Stimulated activated CD8-positive, alpha-beta memory T cell treated with anti-CD3 and anti-CD28 coated beads, Interleukin-12 subunit alpha, Interleukin-12 subunit beta, amount 100 ng/mL, for 24 hours (primary cell): ENCODE measurements at regions not wholly inside any gene's neighbourhood (a gene's known extent, or its start where the extent isn't known, plus 50 kb on each side); places are given as distances from the start of the nearest gene placed in this dataset.

Source experiments
- DNase-seq: peaks from one replicate; pipeline ENCODE4 v3.0.0-alpha.2; 2020; ENCODE audit errors: extremely low read depth

DNA sequence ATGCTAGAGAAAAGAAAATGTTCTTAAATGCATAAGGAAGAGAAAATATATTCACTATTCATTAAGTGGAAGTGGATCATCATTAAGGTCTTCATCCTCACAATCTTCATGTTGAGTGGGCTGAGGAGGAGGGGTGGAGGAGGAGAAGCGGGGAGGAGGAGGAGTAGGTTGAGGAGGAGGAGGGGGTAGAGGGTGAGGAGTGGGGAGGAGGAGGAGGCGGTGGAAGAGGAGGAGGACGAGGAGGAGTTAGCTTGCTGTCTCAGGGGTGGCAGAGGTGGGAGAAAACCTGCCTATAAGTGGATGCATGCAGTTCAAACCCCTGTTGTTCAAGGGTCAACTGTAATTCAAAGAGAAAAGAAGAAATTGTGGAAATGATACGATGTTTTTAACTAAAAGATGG is 71.6 kb downstream of the MYEOV start:
- DNase-seq: no peak

DNA sequence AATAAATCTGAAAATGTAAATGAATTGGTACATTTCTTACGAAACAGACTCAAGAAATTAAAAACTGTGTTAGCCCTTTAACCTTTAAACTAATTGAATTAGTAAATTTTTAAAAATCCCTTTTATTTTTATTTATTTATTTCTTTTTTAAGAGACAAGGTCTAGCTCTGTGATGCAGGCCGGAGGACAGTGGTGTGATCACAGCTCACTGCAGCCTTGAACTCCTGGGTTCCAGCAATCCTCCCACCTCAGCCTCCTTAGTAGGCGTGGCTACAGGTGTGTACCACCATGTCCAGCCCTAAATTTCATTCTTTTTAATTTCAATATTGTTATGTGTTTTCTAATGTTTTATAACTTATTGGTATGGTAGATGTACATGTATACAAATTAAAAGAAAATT is 72.6 kb downstream of the MYEOV start:
- DNase-seq: no peak

DNA sequence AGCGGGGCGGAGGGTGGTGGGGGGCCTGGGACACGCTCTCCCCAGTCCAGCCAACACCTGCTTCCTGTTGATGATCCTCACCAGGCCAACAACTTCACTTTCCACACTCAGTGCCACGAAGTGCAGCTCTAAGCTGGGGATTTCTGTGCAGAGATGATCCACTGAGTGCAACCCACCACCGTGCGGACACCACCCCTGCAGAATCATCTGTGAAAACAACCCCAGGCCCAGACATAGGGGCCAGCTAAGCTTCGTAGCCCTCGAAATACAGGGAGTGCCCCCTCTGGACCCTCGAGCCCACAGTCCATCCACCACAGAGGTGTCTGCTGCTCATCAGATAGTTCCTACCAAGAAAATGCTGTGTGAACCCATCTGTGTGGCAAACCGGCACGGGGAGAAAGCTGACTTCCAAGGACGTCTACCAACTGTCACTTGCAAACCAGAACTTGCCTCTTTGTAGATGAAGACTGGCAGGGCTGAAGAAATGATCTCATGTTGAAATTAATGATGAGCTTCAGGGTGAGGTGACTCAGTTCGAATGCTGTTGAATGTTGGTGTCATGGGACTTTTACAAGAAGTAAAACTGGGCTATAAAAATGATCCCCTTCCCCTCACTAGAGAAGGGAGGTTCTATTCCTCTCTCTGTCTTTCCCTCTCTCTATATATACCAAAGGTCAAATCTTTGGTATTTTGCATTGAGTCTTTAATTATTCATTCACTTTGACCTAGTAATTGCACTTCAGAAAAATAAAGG is 73.4 kb downstream of the MYEOV start:
- DNase-seq: no peak

DNA sequence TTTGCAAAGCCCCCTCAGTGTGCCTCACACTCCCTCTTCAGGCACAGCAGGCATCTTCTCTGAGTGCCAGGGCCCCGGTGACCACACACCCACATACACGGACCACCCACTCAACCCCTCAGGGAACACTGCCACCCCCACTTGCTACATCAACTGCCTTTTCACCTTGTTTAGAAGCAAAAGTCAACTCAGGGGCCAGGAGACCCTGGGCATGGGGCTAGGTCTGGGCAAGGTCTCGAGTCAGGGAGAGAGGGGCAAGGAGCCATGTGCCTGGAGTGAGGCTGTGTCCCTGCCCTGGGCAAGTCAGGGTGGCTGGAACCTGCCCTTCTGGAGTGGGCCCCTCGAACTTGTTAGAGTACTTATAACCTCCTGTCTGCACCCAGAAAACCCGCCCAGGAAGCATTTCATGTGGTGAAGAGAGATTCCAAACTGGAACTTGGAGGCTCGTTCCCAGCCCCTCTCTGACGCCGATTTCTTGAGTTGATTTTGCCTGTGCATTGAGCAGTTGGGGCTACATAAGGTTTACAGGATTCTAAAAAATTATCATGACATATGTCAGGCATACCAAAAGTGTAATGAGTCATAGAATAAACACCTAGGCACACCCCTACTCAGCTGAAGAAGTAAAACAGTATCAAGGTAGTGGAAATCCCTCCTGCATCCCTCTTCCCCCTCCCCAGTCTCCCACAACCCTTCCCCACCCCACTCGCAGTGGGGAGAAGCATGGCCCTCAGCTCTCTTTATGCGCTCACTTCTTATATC is 74.3 kb downstream of the MYEOV start:
- DNase-seq: no peak

DNA sequence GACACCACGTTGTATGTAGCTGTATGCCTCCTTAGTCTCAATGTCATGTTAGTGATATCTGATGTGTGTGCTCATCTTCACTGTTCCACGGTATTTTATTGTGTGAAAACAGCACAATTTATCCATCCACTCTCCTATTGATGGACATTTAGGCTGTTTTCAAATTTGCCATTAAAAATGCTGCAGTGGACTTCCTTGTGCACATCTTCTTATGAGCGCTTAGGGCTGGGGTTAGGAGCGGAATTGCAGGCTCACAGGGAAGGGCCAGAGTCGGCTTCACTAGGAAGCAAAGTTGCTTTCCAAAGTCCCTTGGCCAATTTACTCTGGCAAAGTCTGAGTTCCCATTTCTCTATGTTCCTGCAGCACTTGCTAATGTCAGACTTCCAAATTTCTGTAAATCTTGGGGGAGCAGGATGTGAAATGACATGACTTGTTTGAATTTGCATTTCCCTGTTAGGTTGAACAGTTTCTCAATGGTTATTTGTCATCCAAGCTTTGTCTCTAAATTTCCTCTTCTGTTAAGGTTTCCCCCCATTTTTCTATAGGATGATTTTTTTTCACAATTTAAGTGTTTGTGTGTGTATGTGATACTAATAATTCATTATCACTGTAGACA is 75.4 kb downstream of the MYEOV start:
- DNase-seq: no peak

DNA sequence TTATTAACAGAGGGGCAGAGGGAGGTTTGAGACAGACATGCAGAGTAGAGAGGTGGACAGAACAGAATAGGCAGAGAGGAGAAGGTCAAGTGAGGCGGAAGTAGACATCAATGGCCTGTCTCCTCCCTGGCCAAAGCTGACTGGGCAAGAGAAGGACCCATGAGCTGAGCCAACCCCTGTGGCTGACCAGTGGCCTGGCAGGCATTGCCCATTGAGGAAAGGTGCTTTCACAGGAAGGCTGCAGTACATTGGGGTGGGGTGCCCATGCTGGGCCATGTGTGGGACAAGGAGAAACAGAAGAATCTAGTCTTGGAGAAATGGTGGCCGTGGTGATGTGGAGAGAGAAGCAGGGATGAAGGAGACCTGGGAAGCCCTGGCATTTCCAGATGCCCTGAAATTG is 76.0 kb downstream of the MYEOV start:
- no peak for DNase-seq

DNA sequence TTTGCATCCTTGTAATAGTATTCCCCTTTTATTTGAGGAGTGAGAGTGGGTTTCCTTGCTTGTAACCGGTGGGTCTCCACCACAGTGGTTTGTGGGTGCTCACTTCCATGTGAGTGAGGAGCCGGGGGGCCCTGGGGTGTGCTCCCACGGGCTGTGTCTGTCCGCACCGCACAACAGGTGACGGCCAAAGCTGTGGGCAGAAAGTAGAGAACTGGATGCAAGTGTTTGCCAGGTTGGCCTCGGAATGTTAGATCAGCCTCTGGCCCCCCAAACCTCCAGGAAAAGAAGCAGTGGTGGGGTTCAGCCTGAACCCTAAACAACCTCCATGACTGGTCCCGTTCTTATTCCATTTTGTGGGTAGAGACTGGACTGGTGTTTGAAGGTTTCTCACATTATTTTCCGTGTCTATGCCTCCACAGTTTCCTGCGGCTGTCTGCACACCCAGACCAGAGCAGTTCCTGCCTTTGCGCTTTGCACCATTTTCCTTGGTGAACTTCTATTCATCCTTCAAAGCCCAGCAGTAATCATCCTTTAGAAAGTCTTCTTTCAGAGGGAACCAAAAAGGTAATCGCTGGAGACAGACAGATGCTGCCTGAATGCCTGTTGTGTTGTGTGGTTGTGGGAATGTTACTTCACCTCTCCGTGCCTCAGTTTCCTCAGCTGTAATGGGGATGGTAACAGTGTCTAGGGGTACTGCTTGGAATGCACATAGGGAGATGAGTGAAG is 77.2 kb downstream of the MYEOV start:
- no peak for DNase-seq

DNA sequence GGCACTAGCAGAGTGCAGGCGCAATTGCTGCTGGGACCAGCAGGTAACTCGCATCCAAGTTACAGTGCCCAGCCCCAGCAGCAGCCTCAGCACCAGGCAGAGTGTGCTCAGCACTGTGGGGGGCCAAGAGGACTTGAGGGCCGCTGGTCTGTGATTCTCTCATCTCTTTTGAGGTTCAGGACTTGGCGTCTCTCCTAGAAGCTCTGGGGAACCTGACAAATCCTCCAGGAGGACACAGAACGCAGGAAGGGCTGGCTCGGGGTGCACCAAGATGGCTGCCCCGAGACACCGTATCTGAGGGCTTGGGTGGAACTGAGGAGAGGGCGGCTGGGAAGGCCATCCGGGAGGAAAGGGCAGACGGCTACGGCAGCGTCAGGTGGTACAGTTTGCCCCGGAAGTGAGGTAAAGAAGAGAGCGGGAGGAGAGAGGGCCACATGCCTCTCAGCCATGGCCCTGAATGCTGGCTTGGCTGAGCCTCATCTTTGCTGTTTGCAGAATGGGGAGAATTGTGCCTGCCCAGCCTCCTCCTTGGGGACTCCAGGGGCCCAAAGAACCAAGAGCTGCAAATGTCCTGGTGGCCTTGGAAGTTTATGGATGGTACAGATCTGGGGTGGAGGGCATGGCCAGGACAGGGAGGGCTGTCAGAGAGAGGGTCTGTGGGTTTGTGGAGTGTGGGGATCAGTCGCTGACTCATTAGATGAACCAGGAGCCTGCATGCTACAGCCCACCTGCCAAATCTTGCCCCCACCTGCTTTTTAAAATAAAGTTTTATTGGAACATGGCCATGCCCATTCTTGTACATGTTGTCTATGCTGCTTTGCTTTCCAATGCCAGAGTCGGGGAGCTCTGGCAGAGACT is 78.0 kb downstream of the MYEOV start:
- no peak for DNase-seq

DNA sequence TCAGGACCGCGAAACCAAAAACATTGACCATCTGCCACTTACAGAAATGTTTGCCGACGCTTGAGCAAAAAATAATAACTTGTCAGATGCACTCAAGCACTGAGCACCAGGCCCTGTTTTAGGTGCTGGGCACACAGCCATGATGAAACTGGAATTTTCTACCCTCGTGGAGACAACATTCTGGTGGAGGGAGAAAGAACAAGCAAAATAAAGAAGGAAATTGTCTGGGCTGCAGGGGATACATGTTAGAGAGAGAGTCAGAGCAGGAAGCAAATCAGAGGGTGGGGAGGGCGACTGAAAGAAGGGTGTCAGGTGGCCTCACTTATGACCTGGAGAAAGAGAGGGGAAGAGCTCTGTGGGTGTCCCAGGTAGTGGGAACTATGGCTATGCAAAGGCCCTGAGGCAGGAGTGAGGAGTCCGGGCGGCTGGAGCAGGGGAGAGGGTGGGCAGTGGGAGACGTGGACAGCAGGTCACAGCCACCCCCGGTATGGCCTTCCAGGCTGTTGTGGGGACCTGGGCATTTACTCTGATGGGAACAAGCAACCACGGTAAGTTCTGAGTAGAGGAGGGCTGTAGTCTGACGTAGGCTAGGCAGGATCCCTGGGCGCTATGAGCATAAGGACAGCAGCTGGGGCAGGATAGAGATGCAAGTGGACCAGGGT is 78.8 kb downstream of the MYEOV start:
- no peak for DNase-seq

DNA sequence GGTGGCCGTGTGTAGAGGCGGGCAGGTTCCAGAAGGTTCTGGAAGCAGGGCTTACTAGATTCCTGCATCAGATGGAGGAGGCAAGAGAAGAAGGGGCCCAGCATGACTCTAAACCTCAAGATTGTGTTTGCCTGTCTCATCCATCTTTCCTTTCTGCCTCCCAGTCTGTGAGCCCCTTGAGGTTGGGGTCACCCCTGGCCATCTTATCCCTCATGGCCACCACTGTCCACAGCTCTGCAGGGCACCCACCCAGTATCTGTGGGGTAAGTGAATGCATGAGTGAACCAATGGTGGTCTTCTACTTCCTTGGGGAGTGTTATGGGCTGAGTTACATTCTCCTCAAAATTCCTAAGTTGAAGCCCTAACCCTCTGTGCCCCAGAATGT is 79.3 kb downstream of the MYEOV start:
- no peak for DNase-seq

DNA sequence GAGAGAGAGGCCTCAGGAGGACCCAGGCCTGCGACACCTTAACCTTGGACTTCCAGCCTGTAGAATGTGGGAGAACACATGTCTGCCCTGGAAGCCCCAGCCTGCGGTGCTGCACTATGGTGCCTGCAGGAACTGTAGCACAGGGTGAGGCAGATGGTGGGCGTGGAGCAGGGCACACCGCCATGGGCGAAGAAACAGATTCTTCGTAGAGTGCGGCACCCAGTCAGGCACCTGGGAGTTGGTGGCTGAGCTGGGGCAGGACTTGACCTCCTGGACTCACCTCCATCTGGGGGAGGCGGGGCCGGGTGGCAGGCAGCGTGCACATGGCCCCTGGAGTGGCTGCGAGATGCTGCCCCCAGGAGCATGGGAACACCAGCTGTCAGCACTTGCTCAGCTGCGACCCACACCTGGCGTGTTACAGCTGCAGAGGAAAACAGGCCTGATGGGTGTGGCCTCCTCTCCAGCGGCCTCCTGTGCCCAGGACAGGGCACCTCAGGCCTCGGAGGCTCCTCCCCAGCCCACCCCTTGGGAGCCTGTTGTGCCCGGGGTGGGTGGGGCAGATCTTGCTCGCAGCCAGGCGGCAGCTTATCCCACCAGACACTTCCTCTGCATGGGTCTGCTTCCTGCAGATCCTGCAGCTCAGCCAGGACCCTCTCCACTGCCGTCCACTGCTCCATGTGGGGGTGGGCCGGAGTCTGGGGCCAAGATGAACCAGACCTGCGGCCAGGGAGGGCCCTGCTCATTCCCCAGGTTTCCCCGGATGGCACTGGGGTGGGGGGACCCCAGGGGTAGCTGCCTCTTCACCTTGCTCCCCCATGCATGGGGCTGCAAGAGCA is 80.4 kb downstream of the MYEOV start:
- DNase-seq: no peak

DNA sequence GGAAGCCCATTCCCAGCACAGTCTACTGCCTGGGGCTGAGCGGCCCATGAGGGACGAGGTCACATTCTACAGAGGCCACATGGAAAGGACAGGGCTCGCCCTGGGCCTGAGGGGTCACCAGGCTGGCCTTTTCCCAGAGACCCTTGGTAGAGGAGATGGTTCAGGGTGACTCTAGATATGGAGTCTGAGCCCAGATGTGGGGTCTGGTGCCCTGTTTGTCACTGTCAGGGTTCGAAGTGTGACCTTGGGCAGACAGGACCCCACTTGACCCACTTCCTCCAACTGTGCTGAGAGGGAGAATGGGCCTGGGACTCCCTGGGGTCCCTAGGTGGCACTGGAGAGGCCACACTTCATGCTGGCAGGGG is 81.0 kb downstream of the MYEOV start:
- no peak for DNase-seq

DNA sequence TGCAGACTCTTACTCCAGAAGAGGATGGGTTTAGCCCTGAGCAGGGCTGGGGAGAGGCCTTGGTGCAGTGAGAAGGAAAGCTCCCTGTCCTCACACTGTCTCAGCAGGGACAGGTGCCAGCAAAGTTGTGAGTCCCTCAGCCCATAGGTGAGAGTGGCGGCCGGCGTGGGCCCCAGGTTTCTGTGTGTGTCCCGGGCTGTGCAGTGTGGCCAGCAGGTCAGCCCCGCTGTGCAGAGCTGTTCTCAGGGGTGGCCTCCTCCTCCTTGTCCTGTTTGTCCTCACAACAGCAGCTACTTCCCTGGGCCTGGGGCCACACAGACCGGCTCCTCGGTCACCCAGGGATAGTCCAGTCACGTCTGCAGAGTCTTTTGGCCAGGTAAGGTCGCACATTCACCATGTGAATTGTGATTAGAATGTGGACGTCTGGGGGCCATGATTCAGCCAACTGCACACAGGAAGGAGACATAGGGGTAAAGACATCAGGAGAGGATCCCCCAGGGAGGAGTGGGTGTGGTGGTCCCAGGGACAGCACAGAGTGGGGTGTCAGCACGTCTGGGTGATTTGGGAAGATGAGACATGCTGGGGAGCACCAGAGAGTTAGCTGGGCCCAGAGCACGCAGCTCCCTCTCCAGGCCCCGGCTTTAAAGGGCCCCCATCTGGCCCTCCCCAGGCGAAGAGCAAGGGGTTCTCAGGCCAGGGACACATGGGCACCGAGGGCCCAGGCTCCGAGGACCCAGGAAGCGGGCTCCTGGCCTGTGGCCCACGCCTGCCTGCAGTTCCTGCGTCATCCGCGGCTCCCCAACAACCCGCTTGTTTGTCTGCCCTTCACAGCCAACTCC is 81.6 kb downstream of the MYEOV start:
- DNase-seq: no peak

DNA sequence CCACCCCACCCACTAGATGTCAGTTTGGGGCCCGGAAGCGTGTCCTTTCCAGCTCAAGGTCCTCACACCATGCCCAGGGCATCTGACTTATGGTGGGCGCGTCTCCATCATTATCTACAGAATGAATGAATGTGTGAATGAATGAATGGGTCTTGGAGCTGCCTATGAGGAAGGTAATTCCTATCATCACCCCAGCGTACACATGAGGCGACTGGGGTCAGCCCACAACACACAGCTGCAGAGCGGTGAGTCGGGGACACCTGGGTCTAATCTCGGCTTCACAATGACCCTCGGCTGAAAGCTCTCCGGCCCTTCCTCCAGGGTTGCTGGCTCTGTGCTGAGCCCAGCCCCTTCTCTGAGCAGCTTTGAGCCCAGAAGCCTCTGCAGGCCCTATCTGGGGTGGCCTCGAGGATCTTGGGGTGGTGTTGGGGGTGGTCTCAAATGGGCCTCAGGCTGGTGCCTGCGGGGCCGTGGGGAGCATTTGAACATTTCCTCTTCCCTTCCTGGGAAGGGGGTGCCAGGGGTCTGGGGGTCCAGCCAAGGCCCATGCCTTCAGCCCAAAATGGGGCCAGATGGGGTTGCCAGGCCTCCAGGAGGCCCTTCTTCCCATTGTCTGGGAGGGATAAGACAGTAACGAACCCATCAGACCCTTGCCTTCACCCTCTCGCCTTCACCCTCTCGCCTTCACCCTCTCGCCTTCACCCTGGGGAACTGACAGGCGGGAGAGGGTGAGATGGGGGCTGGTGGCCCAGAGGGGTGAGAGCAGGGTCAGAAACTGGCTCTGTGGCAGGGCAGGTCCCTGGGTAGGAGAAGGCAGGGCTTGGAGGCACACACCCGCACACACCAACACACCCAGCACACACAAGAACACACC is 82.4 kb downstream of the MYEOV start:
- no peak for DNase-seq

DNA sequence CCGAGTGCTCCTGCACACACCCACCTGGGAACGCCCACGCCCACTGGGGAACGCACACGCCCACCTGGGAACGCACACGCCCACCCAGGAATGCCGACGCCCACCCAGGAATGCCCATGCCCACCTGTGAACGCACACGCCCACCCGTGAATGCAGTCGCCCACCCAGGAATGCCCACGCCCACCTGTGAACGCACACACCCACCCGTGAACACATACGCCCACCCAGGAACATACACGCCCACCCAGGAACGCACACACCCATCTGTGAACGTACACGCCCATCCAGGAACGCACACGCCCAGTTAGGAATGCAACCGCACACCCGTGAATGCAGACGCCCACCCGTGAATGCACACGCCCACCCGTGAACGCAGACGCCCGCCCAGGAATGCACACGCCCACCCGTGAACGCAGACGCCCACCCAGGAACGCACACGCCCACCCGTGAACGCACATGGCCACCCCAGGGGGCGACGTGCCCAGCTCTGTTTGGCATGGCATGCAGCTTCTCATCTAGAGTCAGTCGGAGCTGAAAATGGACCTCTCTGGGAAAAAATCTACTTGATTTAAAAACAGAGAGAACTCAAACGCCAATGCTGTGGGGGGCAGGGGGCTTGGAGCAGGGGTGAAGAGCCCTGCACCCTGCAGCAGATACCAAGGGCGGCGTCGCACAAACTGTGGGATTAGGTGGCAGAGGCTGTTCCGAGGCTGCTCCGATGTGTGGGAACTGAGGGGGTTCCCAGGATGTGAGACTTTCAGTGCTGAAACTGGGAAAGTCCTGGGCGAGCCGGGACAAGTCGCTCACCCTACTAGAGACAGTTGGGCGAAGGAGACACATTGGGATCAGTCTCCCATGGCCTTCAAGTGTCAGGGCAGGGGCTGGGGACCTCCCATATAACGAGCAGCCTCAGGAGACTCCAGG is 83.3 kb downstream of the MYEOV start:
- no peak for DNase-seq

DNA sequence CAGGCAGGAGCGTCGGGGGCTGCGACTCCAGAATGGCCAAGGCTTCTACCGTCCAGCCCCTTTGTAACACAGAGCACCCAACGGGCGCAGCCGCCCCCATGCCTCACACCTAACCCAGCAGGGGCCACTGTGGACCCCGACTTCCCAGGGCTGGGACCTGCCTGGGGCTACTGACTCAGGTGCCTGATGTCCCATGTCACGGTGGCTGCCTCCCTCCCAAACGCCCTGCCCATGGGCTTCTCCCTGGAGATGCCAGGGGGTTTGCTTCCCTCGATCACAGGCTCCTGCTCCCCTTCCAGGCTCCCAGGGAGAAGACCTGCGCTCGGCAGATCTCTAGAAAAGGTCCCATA is 84.0 kb downstream of the MYEOV start:
- no peak for DNase-seq
